ENCODE measurements at regions not wholly inside any gene's neighbourhood (a gene's known extent, or its start where the extent isn't known, plus 50 kb on each side); places are given as distances from the start of the nearest gene placed in this dataset.
A peak's percentile ranks its signal among the peaks of the same experiment; 100 is the strongest.

- intact Hi-C loops (cut with micrococcal nuclease; ENCODE audit: unreplicated experiment): no loop called here
- Mint-ChIP-seq H3K27ac (ENCODE audit: unreplicated experiment) (no peak overlapping the region), H3K27me3 (ENCODE audit: insufficient read depth, unreplicated experiment) (peaks cover 11% of the 10 kb centered on the region), H3K9me3 (ENCODE audit: unreplicated experiment) (no peaks in the 10 kb centered on the region), H3K4me3 (ENCODE audit: unreplicated experiment) (no peak overlapping the region), H3K4me1 (ENCODE audit: low read depth, unreplicated experiment) (peaks cover 5% of the 10 kb centered on the region), H3K36me3 (ENCODE audit: insufficient read depth, unreplicated experiment) (no peaks in the 10 kb centered on the region)
- TF ChIP-seq, protein P1, sequence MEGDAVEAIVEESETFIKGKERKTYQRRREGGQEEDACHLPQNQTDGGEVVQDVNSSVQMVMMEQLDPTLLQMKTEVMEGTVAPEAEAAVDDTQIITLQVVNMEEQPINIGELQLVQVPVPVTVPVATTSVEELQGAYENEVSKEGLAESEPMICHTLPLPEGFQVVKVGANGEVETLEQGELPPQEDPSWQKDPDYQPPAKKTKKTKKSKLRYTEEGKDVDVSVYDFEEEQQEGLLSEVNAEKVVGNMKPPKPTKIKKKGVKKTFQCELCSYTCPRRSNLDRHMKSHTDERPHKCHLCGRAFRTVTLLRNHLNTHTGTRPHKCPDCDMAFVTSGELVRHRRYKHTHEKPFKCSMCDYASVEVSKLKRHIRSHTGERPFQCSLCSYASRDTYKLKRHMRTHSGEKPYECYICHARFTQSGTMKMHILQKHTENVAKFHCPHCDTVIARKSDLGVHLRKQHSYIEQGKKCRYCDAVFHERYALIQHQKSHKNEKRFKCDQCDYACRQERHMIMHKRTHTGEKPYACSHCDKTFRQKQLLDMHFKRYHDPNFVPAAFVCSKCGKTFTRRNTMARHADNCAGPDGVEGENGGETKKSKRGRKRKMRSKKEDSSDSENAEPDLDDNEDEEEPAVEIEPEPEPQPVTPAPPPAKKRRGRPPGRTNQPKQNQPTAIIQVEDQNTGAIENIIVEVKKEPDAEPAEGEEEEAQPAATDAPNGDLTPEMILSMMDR (IDR thresholded peaks at IDR 0.05; ENCODE audit: insufficient read depth in 1 of 2, low read depth in 1 of 2, low read length in 1 of 2, severe bottlenecking in 1 of 2, unreplicated experiment in 1 of 2): no peak
- H3K27me3 ChIP-seq (replicated peaks; ENCODE audit: control insufficient read depth, insufficient read depth, low read length): no peaks in the 10 kb centered on the region
- ChIA-PET POLR2A (no interaction called here), CTCF (interaction anchor here (0.7 kb wide), 1 partner anchor 760 kb away, joined by 3 read pairs; no protein-coding TSS in a partner anchor)
- peaks cover 4% of the 10 kb centered on the region; the same call in 1 of the 2 replicates for H3K9me3 ChIP-seq
- no peak overlapping the region for H3K4me3 ChIP-seq (ENCODE audit: low read depth, low read length)
- DNase-seq: peak in 1 of 2 experiments; percentile 39
- no TSS peak for BruUV-seq (replicated peaks)
- no peaks in the 10 kb centered on the region for H3K4me1 ChIP-seq
- no peaks in the 10 kb centered on the region for H3K36me3 ChIP-seq (ENCODE audit: control insufficient read depth, insufficient read depth, low read length)
Observed at GRCh38 chr10:71025535-71025934, 137.2 kb upstream of the PCBD1 start.

- intact Hi-C loops (cut with micrococcal nuclease; ENCODE audit: unreplicated experiment): no loop called here
Observed at GRCh38 chr10:71028066-71028465, 139.7 kb upstream of the PCBD1 start.

DNA sequence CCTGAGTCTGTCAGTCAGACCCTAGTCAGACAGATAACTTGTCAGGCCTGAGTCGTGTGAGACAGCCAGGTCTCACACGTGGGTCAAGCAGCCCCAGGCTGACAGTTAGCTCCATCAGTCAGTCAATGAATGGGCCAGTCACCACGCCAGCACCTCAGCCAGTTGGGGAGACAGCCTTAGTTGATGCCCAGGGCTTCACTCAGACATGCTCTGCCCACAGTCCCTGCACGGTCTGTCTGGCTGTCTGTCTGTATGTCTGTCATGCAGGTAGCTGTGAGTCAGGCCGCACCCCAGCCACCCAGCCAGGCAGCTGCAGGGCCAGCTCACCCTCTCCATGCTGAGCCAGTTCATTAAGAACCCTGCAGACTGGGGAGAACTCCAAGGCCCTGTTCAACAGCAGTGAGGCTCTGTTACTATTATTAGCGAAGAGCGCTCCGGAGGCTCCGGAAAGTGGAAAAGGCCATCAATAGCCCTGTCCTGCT is 141.1 kb upstream of the PCBD1 start:
- Histone ChIP-seq H3K4me3 (ENCODE audit: low read depth, low read length) (no peak overlapping the region), H3K36me3 (ENCODE audit: control insufficient read depth, insufficient read depth, low read length) (no peaks in the 10 kb centered on the region), H3K9me3 (no peaks in the 10 kb centered on the region), H3K27me3 (replicated peaks; ENCODE audit: control insufficient read depth, insufficient read depth, low read length) (0 out of 2 replicates have a peak, but pooled peaks cover 1% of the 10 kb centered on the region), H3K4me1 (no peaks in the 10 kb centered on the region)
- peaks cover 6% of the 10 kb centered on the region for H3K9me3 Mint-ChIP-seq (ENCODE audit: unreplicated experiment)
- no peak overlapping the region for H3K4me3 Mint-ChIP-seq (ENCODE audit: unreplicated experiment)
- ChIA-PET POLR2A (no interaction called here), CTCF (no interaction called here)
- no TSS peak for BruUV-seq (replicated peaks)
- H3K36me3 Mint-ChIP-seq (ENCODE audit: insufficient read depth, unreplicated experiment): no peaks in the 10 kb centered on the region
- DNase-seq: no peak
- peaks cover 17% of the 10 kb centered on the region for H3K27me3 Mint-ChIP-seq (ENCODE audit: insufficient read depth, unreplicated experiment)
- no peak overlapping the region for H3K27ac Mint-ChIP-seq (ENCODE audit: unreplicated experiment)
- intact Hi-C loops (cut with micrococcal nuclease; ENCODE audit: unreplicated experiment): no loop called here
- H3K4me1 Mint-ChIP-seq (ENCODE audit: low read depth, unreplicated experiment): peaks cover 5% of the 10 kb centered on the region
- TF ChIP-seq, protein P1 (IDR thresholded peaks at IDR 0.05; ENCODE audit: insufficient read depth in 1 of 2, low read depth in 1 of 2, low read length in 1 of 2, severe bottlenecking in 1 of 2, unreplicated experiment in 1 of 2): no peak

More at GRCh38 chr10:71028066-71028465, 139.7 kb upstream of the PCBD1 start:
- no peak for DNase-seq
- Histone ChIP-seq H3K36me3 (ENCODE audit: control insufficient read depth, insufficient read depth, low read length) (no peaks in the 10 kb centered on the region), H3K27me3 (replicated peaks; ENCODE audit: control insufficient read depth, insufficient read depth, low read length) (0 out of 2 replicates have a peak, but pooled peaks cover 1% of the 10 kb centered on the region), H3K9me3 (no peaks in the 10 kb centered on the region), H3K4me3 (ENCODE audit: low read depth, low read length) (no peak overlapping the region), H3K4me1 (no peaks in the 10 kb centered on the region)
- H3K9me3 Mint-ChIP-seq (ENCODE audit: unreplicated experiment): peaks cover 4% of the 10 kb centered on the region
- H3K4me3 Mint-ChIP-seq (ENCODE audit: unreplicated experiment): no peak overlapping the region
- H3K4me1 Mint-ChIP-seq (ENCODE audit: low read depth, unreplicated experiment): peaks cover 5% of the 10 kb centered on the region
- ChIA-PET POLR2A (no interaction called here), CTCF (no interaction called here)
- H3K27me3 Mint-ChIP-seq (ENCODE audit: insufficient read depth, unreplicated experiment): peaks cover 17% of the 10 kb centered on the region
- TF ChIP-seq, protein P1 (IDR thresholded peaks at IDR 0.05; ENCODE audit: insufficient read depth in 1 of 2, low read depth in 1 of 2, low read length in 1 of 2, severe bottlenecking in 1 of 2, unreplicated experiment in 1 of 2): no peak
- no peaks in the 10 kb centered on the region for H3K36me3 Mint-ChIP-seq (ENCODE audit: insufficient read depth, unreplicated experiment)
- H3K27ac Mint-ChIP-seq (ENCODE audit: unreplicated experiment): no peak overlapping the region
- no TSS peak for BruUV-seq (replicated peaks)

All from Caco-2 (cell line).